GM18873 (cell line): ENCODE measurements at regions not wholly inside any gene's neighbourhood (a gene's known extent, or its start where the extent isn't known, plus 50 kb on each side); places are given as distances from the start of the nearest gene placed in this dataset.
A peak's percentile ranks its signal among the peaks of the same experiment; 100 is the strongest.

Experiments used
- ATAC-seq: cut with Tn5 transposase; IDR thresholded peaks from one replicate; pipeline ENCODE4 v1.9.1; 2021; ENCODE audit warnings: mild to moderate bottlenecking, moderate library complexity, moderate number of reproducible peaks; ENCODE audit not compliant: unreplicated experiment, low FRiP score

- no peak for ATAC-seq
Observed at GRCh38 chr20:22652681-22653588, 68.6 kb upstream of the FOXA2 start.

DNA sequence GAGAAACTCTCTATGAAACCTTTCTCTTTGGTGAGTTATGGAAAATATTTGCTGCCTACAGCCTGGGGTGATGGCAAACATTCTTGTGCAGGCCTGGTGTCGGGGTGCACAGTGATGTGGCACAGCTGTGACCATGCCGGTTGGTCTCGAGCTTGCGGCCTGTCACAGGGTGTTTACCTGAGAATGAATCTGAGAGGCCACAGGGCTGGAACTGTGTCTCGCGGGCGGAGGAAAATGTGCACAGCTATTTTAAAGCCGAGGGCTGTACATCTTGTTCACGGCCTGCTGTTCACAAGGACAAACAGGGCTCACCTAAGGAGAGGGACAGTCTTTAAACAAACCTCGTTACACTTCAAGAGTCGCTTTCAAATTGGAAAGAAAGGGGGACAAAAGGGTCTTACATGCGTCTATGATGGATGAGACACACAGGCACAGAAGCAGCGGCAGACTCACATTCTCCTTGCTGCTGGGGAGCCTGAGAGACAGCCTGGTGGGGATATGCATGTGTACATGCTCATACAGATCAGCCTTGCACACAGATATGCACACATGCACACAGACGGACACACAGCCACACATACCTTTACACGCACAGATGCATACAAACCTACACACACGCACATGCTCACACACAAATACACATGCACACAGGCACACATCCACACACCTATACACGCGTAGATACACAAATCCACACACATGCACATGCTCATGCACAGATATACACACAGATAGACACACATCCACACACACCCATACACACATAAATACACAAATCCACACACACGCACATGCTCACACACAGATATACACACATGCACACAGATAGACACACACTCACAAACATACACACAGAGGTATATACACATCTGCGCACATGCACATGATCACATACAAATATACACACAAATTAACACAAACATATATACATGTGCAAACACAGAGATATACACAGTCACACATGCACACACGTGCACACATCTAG is 69.6 kb upstream of the FOXA2 start:
- ATAC-seq = no peak

- no peak for ATAC-seq
Observed at GRCh38 chr20:22663528-22664025, 79.2 kb upstream of the FOXA2 start.

DNA sequence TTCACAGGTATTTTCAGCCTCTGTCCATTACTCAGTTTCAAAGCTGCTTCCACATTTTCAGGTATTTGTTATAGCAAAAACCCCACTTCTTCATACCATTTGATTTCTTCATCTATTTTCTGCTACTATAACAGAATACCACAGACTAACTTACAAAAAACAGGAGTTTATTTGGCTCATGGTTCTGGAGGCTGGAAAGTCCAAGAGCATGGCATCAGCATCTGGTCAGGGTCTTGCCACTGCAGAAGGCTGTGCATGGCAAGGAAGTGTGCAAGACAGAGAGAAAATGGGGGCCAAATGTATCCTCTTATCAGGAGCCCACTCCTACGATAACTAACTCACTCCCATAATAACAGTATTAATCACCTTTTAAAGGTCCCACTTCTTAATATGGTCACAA is 82.8 kb upstream of the FOXA2 start:
- ATAC-seq = no peak

GRCh38 chr20:22672191-22672590 is 87.8 kb upstream of the FOXA2 start:
- ATAC-seq = no peak

DNA sequence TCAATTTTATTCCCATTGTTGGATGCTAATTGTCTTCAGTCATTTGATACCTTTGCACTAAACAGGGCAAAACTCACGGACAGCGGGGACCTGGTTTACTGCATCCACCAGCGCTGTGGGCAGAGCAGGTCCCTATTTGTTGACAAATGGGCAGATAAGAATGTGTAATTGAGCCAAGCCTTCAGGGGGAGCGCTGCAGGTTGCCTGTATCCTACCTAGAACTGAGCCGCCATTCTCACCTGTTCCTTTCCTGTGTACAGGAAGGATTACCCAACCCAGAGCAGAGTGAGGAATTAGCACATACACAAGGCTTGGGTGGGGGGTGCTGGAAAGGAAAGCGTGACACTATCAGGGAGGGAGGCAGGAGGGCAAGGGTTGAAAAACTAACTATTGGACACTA is 89.1 kb upstream of the FOXA2 start:
- ATAC-seq = no peak

DNA sequence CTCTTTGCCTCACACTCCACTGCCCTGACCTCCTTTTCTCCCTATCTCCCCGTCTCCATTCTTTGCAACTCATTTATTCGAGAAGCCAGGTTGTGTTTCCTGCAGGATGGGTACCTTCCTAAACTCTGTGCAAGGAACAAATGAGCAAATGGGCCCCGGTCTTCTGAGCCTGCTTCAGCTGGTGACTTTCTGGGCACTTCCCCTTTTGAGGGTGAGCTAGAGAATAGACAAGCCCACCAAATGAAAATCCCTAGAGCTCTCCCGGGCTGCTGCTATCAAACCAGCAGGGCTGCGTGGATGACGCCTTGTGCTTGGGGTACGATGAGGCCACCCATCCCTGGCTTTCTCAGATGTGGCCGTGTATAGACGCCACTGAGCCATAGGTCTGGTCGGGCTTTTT is 91.0 kb upstream of the FOXA2 start:
- ATAC-seq = no peak

GRCh38 chr20:22678678-22679077 is 94.3 kb upstream of the FOXA2 start:
- ATAC-seq = no peak

- no peak for ATAC-seq
Observed at GRCh38 chr20:22679197-22679596, 94.8 kb upstream of the FOXA2 start.

DNA sequence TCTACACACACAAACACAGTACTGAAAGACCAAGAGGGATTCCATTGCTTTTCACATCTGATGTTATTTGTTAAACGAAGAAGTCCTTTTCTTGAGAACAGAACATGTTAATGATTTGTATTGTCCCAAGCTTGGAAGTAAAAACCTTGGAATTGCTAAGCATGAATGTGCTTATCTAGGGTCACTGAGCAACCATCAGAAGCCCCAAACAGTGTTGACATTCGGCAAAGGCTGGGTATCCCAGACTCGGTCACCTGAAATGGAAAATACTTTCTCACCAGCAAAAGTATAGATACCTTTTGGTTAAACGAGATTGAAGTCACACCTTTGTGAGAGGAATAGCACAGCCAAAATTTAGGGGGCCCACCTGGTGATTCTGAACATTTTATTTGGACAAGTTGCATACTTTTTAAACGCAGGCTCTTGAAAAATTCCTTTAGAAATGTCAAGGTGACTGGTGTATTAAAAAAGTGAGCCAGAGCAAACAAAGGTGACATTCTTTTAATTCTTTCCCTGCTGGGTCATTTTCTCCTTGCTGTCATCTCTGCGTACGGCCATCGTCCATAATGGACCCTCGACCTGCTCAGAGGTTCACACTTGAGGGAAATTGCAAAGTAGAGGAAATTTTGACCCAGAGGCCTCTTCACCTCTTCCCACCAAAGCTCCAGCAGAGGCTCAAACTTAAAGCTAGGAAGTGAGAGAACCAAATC is 95.8 kb upstream of the FOXA2 start:
- no peak for ATAC-seq

DNA sequence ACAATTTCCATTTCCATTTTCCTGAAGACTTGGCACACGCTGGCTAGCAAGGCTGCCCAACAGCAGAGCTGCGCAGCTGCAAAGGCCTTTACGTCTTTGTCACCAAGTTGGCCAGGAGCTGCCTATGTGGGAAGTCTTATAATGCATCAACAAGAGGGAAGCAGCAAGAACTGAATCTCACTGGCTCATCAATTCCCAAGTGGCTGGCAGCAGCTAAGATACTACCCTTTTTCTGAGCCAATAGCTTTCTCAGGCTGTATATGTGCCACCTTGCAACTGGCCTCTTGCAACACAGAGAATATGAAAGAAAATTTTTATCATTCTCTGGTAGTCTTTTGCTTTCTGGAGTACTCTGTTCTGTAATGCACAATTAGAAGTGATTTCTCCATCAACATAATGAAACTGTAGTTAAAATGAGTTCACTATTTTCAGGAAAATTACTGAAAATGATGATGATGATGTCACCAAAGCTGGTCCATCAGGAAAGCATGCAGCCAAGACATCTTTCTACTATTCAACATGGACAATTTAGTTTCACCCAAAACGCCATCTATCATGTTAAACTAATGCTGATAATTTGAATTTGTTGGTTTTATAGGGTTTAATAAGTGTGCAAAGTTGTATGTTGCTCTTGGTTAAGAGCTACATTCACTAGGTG is 97.3 kb upstream of the FOXA2 start:
- no peak for ATAC-seq

DNA sequence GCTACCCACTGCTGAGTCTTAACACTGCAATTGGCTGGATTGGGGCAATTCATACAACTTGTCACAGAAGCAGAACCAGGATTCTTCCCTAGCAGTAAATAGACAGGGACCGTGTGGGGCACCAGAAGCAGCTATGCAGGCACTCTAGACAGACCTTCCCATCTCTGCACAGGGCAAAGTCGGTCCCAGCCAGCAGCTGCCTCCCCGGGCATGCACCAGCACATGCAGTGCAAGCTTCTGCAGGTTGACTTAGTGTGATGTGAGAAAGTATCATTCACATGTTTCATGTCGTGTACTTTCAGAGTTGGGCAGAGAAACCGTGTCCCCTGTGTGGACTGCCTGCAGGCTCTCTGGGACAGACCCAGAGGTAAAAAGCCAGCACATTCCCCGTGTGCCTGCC is 98.0 kb upstream of the FOXA2 start:
- no peak for ATAC-seq

- ATAC-seq = peak; percentile 60
Observed at GRCh38 chr20:22684072-22684762, 99.8 kb upstream of the FOXA2 start.

GRCh38 chr20:22684763-22685443 is 100.5 kb upstream of the FOXA2 start:
- no peak for ATAC-seq

GRCh38 chr20:22686097-22686496 is 101.7 kb upstream of the FOXA2 start:
- ATAC-seq = no peak

DNA sequence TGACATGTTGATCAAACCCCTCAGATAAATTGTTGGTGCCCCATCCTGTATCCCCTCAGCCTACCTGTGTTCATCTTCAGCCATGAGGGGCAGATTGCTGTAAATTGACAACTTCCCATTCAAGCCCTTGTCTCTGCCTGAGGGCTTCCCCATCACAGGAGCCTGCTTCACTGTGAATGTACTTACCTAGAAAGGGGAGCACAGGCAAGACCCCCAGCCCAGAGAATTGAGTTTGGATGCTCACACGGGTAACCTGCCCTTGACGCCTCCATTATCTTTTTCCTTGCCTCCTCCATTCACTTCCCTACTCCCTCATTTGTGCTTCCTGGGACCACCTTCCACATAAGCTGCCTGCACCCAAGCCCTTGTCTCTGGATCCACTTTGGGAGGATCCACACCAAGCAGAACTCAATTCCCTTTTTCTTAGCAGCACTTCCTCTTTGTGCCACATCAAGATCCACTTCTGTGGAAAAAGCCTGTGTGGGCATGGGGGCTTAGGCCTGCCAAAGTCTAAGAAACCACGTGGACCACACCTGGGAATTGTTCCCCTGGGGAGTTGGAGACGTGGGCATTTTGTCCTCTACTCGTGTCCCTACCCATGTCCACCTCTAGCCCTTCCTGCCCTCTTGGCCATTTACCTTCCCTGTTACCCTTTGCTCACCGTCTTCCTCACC is 103.4 kb upstream of the FOXA2 start:
- ATAC-seq = no peak

DNA sequence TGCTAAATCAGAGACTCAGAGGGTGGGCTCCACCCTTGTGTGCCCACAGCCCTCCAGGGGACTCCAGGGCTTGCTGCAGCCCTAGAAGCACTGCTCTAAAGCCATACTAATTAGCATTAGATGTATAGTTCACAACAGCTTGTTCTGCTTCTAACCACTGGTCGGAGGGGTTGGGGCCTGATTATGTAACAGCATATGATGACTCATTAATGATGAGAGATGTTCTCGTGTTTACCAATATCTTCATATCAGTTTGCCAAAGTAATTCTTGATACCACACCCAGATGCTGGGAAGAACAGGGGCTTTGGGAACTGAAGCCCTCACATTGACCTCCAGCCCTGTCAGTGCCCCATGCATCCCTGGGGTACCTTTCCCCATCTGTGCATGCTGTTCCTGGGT is 104.1 kb upstream of the FOXA2 start:
- no peak for ATAC-seq

- no peak for ATAC-seq
Observed at GRCh38 chr20:22689266-22689665, 104.9 kb upstream of the FOXA2 start.
